GM12878 (cell line): ENCODE measurements at regions not wholly inside any gene's neighbourhood (a gene's known extent, or its start where the extent isn't known, plus 50 kb on each side); places are given as distances from the start of the nearest gene placed in this dataset.

Experiments
- ATAC-seq: fragments of 200-7000 bp; cut with Tn5 transposase; 3 replicates; pipeline ENCODE4 v1.9.1; 2020; ENCODE audit warnings: mild to moderate bottlenecking, moderate library complexity
- BruUV-seq: library from RNA; stranded (reverse); fragments of 400-500 nt; replicated peaks from 2 replicates; lab custom pipeline; 2021; lab: Mats Ljungman, UMichigan
- CTCF ChIA-PET: fragments of 300-600 bp; sonication (Branson Sonifier 250); formaldehyde crosslinking; extraction: SDS; loops from one replicate; lab custom pipeline; 2021; ENCODE audit warnings: inconsistent platforms; lab: Yijun Ruan, JAX
- POLR2A ChIA-PET: fragments of 350-600 bp; formaldehyde crosslinking; extraction: SDS; loops from one replicate; lab custom pipeline; 2021; ENCODE audit warnings: inconsistent platforms; lab: Charles Lee
- RAD21 ChIA-PET: fragments of 300-600 bp; sonication (Branson Sonifier 250); formaldehyde crosslinking; loops from one replicate; lab custom pipeline; 2023; ENCODE audit warnings: antibody characterized with exemption; ENCODE audit not compliant: unreplicated experiment; lab: Charles Lee
- SMC1A ChIA-PET: fragments of 300-600 bp; sonication (Branson Sonifier 250); formaldehyde crosslinking; loops from one replicate; lab custom pipeline; 2023; ENCODE audit not compliant: unreplicated experiment, uncharacterized antibody; lab: Charles Lee
- DNase-seq: peaks from one replicate; pipeline ENCODE4 v3.0.0-alpha.2; 2011; ENCODE audit warnings: low read depth, low spot score
- FAIRE-seq: peaks from 3 replicates; lab custom pipeline; 2011; peaks lifted over from hg19 to GRCh38; lab: Jason Lieb, UNC
- H2AFZ ChIP-seq: 2 replicates; pipeline ENCODE4 v1.6.0; 2011; ENCODE audit warnings: low read depth, low read length, control low read depth; ENCODE audit not compliant: control insufficient read depth
- H3K27ac ChIP-seq: 2 replicates; pipeline ENCODE4 v1.5.1; 2011; ENCODE audit warnings: control low read depth; ENCODE audit not compliant: control insufficient read depth, insufficient read depth
- H3K27me3 ChIP-seq, 2 experiments: replicated peaks in 1 of 2; 2 replicates each; pipeline versions ENCODE4 v1.6.0 to v1.6.1; 2011; ENCODE audit warnings: low read length in 1 of 2; ENCODE audit not compliant: control insufficient read depth in 2 of 2, insufficient read depth in 2 of 2
- H3K36me3 ChIP-seq, 2 experiments: 2 replicates each; pipeline ENCODE4 v1.5.1; 2011; ENCODE audit warnings: low read length in 1 of 2; ENCODE audit not compliant: control insufficient read depth in 2 of 2, insufficient read depth in 2 of 2
- H3K4me1 ChIP-seq: 2 replicates; pipeline ENCODE4 v1.6.1; 2011; ENCODE audit warnings: mild to moderate bottlenecking, low read length, moderate library complexity, mixed read lengths; ENCODE audit not compliant: control insufficient read depth, insufficient read depth
- H3K4me2 ChIP-seq: 2 replicates; pipeline ENCODE4 v1.6.0; 2011; ENCODE audit warnings: control low read depth; ENCODE audit not compliant: control insufficient read depth, insufficient read depth
- H3K4me3 ChIP-seq: fragments of 200-600 bp; sonication (generic); 2 replicates; pipeline ENCODE4 v1.5.1; 2016
- H3K79me2 ChIP-seq: 2 replicates; pipeline ENCODE4 v1.6.0; 2011; ENCODE audit warnings: low read length; ENCODE audit not compliant: control insufficient read depth, insufficient read depth
- H3K9ac ChIP-seq: 2 replicates; pipeline ENCODE4 v1.8.0; 2011; ENCODE audit warnings: low read length, control low read depth, mixed read lengths; ENCODE audit not compliant: control insufficient read depth, insufficient read depth
- H3K9me3 ChIP-seq: replicated peaks from 3 replicates; pipeline ENCODE4 v1.5.1; 2011; ENCODE audit warnings: mild to moderate bottlenecking, low read length; ENCODE audit not compliant: control insufficient read depth, insufficient read depth
- H4K20me1 ChIP-seq: 2 replicates; pipeline ENCODE4 v1.6.0; 2011; ENCODE audit not compliant: control insufficient read depth, insufficient read depth
- ASH2L ChIP-seq: fragments of 300-600, 200-600 bp; sonication (generic); IDR thresholded peaks from 2 replicates; pipeline ENCODE4 v1.6.1; 2017; ENCODE audit warnings: low read depth, mild to moderate bottlenecking, borderline replicate concordance
- HSF1 ChIP-seq: fragments of 150-350 bp; IDR thresholded peaks from 2 replicates; pipeline ENCODE4 v1.6.1; 2014; ENCODE audit warnings: mild to moderate bottlenecking, low read depth, low read length
- NKRF ChIP-seq: fragments of 450-650 bp; conservative IDR thresholded peaks from 2 replicates; pipeline ENCODE4 v1.6.1; 2017; ENCODE audit warnings: mild to moderate bottlenecking, moderate library complexity
- WGBS: methylation state at CpG from one replicate; pipeline ENCODE4 v1.1.6; 2016; ENCODE audit warnings: low lambda C conversion rate; ENCODE audit not compliant: insufficient replicate concordance, insufficient coverage; ENCODE audit errors: missing lambda C conversion rate; 5-methylcytosine and 5-hydroxymethylcytosine counted together
- in situ Hi-C: fragments of 300-500 bp; cut with MboI; formaldehyde crosslinking; loops from 9 replicates; pipeline ENCODE4 v1.14.3; 2018; ENCODE audit warnings: mixed read lengths
- intact Hi-C: fragments of 100-400 bp; cut with micrococcal nuclease; formaldehyde crosslinking; loops from one replicate; pipeline ENCODE4 v1.14.2; 2022; ENCODE audit not compliant: unreplicated experiment

GRCh38 chr6:135784507-135784906, 67.0 kb upstream of the PDE7B start:
- Histone ChIP-seq H3K27me3 (no peaks in the 10 kb centered on the region), H3K4me2 (no peak overlapping the region), H3K9ac (no peak overlapping the region), H3K9me3 (no peaks in the 10 kb centered on the region), H3K79me2 (no peaks in the 10 kb centered on the region), H3K4me3 (no peak overlapping the region), H3K36me3 (no peaks in the 10 kb centered on the region), H3K27ac (no peak overlapping the region), H3K4me1 (no peaks in the 10 kb centered on the region), H2AFZ (no peak overlapping the region), H4K20me1 (no peaks in the 10 kb centered on the region)
- ATAC-seq: no peak
- DNase-seq: no peak
- SMC1A ChIA-PET: no interaction called here
- CTCF ChIA-PET: no interaction called here
- intact Hi-C loops (no loop called here), in situ Hi-C loops (no loop called here)
- no peak for TF ChIP-seq NKRF
- TF ChIP-seq HSF1: no peak
- TF ChIP-seq ASH2L: no peak
- POLR2A ChIA-PET: no interaction called here
- FAIRE-seq: no peak
- no TSS peak for BruUV-seq
- 79% methylated on average over 2 of the region's 2 CpGs for WGBS
- RAD21 ChIA-PET: no interaction called here
